K562 (cell line): ENCODE measurements at regions not wholly inside any gene's neighbourhood (a gene's known extent, or its start where the extent isn't known, plus 50 kb on each side); places are given as distances from the start of the nearest gene placed in this dataset.

Experiments
- CBX3 ChIP-seq, 2 experiments: IDR thresholded peaks; 1 replicate in 1 of 2; 2 replicates in 1 of 2; pipeline ENCODE4 v1.6.1; 2012; ENCODE audit warnings: inconsistent platforms in 2 of 2, low read length in 2 of 2, borderline replicate concordance in 1 of 2, control low read depth in 1 of 2
- E2F6 ChIP-seq, 2 experiments: IDR thresholded peaks; 2 replicates each; pipeline ENCODE4 v1.6.1; 2011; ENCODE audit warnings: borderline replicate concordance in 1 of 2, control low read depth in 1 of 2, low read depth in 1 of 2, low read length in 1 of 2, mild to moderate bottlenecking in 1 of 2, mixed read lengths in 1 of 2, moderate library complexity in 1 of 2; ENCODE audit not compliant: insufficient read depth in 1 of 2, insufficient read length in 1 of 2, poor library complexity in 1 of 2, severe bottlenecking in 1 of 2; ENCODE audit errors: extremely low read depth in 1 of 2
- EHMT2 ChIP-seq: fragments of 450-650 bp; IDR thresholded peaks from 2 replicates; pipeline ENCODE4 v1.6.1; 2018; ENCODE audit warnings: antibody characterized with exemption
- ESRRB ChIP-seq: fragments of 250-450 bp; sonication (Bioruptor Pico); IDR thresholded peaks from 2 replicates; pipeline ENCODE4 v1.5.0; 2020; ENCODE audit warnings: mild to moderate bottlenecking, moderate library complexity, borderline replicate concordance
- NBN ChIP-seq: fragments of 450-650 bp; IDR thresholded peaks from 2 replicates; pipeline ENCODE4 v1.6.1; 2016; ENCODE audit warnings: low read depth, mild to moderate bottlenecking
- PHF20 ChIP-seq: fragments of 450-650 bp; IDR thresholded peaks from 2 replicates; pipeline ENCODE4 v1.6.1; 2018; ENCODE audit not compliant: partially characterized antibody
- POLR2A ChIP-seq: fragments of 450-650 bp; conservative IDR thresholded peaks from 2 replicates; pipeline ENCODE4 v1.6.1; 2016
- ZNF282 ChIP-seq: sonication (generic); formaldehyde crosslinking; IDR thresholded peaks from 2 replicates; pipeline ENCODE4 v1.8.1; 2023; ENCODE audit warnings: missing genetic modification reagents
- ZNF551 ChIP-seq: fragments of 250-450 bp; sonication (Bioruptor Pico); IDR thresholded peaks from 2 replicates; pipeline ENCODE4 v1.5.0; 2021; ENCODE audit warnings: mild to moderate bottlenecking, moderate library complexity
- TF ChIP-seq, protein P1 (sequence below), 3 experiments: IDR thresholded peaks in 2 of 3; conservative IDR thresholded peaks in 1 of 3; 2 replicates each; pipeline ENCODE4 v1.5.1; 2011 to 2012; ENCODE audit warnings: low read length in 3 of 3, mild to moderate bottlenecking in 3 of 3, control low read depth in 2 of 3, improper control_type of control experiment in 1 of 3, inconsistent platforms in 1 of 3, low read depth in 1 of 3, mixed read lengths in 1 of 3, moderate library complexity in 1 of 3; ENCODE audit not compliant: insufficient read depth in 2 of 3

DNA sequence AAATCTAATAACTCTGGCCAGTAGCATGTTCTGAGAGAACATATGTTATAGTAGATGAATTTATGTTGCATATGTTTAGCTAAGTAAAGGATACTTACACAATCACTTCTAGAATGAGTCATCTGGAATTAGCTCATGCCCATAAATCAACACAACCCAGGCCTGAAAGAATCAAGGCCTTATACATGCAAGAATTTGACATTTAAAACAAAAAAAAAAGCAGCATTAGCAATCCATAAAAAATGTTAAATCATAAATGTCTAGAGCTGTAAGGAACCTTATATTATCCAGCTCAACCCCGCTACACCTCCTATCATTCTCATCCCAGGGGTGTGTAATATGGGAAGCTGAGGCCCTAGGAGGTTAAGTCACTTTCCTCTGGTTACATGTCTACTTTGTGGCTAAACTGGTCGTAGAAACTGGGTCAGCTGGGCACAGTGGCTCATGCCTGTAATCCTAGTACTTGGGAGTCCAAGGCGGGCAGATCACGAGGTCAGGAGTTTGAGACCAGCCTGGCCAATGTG, 105.2 kb upstream of the CARMIL1 start:
- TF ChIP-seq E2F6 (IDR thresholded peaks at IDR 0.05; ENCODE audit: borderline replicate concordance in 1 of 2, extremely low read depth in 1 of 2, insufficient read depth in 1 of 2, insufficient read length in 1 of 2, low read depth in 1 of 2, low read length in 1 of 2, poor library complexity in 1 of 2, severe bottlenecking in 1 of 2) (no peak), ESRRB (CRISPR knock-in tag) (no peak), NBN (no peak), EHMT2 (no peak), ZNF551 (no peak), CBX3 (IDR thresholded peaks at IDR 0.05; ENCODE audit: borderline replicate concordance in 1 of 2, low read length in 2 of 2) (no peak), ZNF282 (no peak), PHF20 (no peak), POLR2A (no peak)
- TF ChIP-seq, protein P1, sequence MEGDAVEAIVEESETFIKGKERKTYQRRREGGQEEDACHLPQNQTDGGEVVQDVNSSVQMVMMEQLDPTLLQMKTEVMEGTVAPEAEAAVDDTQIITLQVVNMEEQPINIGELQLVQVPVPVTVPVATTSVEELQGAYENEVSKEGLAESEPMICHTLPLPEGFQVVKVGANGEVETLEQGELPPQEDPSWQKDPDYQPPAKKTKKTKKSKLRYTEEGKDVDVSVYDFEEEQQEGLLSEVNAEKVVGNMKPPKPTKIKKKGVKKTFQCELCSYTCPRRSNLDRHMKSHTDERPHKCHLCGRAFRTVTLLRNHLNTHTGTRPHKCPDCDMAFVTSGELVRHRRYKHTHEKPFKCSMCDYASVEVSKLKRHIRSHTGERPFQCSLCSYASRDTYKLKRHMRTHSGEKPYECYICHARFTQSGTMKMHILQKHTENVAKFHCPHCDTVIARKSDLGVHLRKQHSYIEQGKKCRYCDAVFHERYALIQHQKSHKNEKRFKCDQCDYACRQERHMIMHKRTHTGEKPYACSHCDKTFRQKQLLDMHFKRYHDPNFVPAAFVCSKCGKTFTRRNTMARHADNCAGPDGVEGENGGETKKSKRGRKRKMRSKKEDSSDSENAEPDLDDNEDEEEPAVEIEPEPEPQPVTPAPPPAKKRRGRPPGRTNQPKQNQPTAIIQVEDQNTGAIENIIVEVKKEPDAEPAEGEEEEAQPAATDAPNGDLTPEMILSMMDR (IDR thresholded peaks at IDR 0.05 in 2 of 3, conservative IDR thresholded peaks at IDR 0.05 in 1 of 3; ENCODE audit: insufficient read depth in 2 of 3, low read depth in 1 of 3, low read length in 3 of 3): no peak
